GM12875 (cell line): ENCODE measurements at regions not wholly inside any gene's neighbourhood (a gene's known extent, or its start where the extent isn't known, plus 50 kb on each side); places are given as distances from the start of the nearest gene placed in this dataset.

ENCODE experiments used
- H3K4me3 ChIP-seq: one replicate; pipeline ENCODE4 v1.5.1; 2011; ENCODE audit warnings: low read depth, low read length, control low read depth
- CTCF ChIP-seq: IDR thresholded peaks from 2 replicates; pipeline ENCODE4 v1.5.1; 2011; ENCODE audit warnings: low read depth, mild to moderate bottlenecking, control low read depth, inconsistent platforms, low read length, moderate library complexity, borderline replicate concordance; ENCODE audit not compliant: insufficient read depth

- no peak overlapping the region for H3K4me3 ChIP-seq
- no peak for TF ChIP-seq CTCF
Observed at GRCh38 chr15:98025237-98025636, 64.7 kb downstream of the ARRDC4 start.

DNA sequence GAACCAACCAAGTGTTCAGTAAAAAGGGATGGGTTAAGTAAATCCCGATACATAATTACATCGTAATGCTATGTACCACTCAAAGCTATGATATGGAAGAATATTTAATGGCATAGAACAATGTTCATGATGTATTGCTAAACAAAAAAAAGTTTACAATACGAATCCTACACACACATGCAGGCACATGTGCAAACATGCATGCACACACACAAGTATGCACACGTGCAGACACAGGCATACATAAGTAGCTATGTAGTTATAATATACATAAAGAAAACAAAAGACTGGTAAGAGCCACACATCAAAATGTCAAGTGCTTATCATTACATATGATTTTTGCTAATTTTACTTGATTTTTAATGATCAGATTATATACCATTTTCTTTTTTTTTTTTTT lies 74.2 kb downstream of the ARRDC4 start:
- TF ChIP-seq CTCF: no peak
- H3K4me3 ChIP-seq: no peak overlapping the region

DNA sequence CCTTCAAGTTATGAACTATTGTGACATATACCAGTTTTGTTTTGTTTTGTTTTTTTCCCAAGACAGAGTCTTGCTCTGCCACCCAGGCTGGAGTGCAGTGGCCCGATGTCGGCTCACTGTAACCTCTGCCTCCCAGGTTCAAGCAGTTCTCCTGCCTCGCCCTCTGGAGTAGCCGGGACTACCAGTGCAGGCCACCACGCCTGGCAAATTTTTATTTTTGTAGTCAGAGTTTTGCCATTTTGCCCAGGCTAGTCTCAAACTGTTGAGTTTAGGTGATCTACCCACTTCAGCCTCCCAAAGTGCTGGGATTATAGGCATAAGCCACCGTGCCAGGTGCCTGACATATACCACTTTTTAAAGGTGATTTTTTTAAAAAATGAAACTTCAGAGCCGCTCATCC lies 74.6 kb downstream of the ARRDC4 start:
- TF ChIP-seq CTCF: no peak
- H3K4me3 ChIP-seq: no peak overlapping the region

GRCh38 chr15:98035577-98036010 lies 75.1 kb downstream of the ARRDC4 start:
- TF ChIP-seq CTCF: no peak
- no peak overlapping the region for H3K4me3 ChIP-seq

- no peak overlapping the region for H3K4me3 ChIP-seq
- no peak for TF ChIP-seq CTCF
Observed at GRCh38 chr15:98039596-98039995, 79.1 kb downstream of the ARRDC4 start.

- no peak overlapping the region for H3K4me3 ChIP-seq
- no peak for TF ChIP-seq CTCF
Observed at GRCh38 chr15:98040146-98040545, 79.6 kb downstream of the ARRDC4 start.

DNA sequence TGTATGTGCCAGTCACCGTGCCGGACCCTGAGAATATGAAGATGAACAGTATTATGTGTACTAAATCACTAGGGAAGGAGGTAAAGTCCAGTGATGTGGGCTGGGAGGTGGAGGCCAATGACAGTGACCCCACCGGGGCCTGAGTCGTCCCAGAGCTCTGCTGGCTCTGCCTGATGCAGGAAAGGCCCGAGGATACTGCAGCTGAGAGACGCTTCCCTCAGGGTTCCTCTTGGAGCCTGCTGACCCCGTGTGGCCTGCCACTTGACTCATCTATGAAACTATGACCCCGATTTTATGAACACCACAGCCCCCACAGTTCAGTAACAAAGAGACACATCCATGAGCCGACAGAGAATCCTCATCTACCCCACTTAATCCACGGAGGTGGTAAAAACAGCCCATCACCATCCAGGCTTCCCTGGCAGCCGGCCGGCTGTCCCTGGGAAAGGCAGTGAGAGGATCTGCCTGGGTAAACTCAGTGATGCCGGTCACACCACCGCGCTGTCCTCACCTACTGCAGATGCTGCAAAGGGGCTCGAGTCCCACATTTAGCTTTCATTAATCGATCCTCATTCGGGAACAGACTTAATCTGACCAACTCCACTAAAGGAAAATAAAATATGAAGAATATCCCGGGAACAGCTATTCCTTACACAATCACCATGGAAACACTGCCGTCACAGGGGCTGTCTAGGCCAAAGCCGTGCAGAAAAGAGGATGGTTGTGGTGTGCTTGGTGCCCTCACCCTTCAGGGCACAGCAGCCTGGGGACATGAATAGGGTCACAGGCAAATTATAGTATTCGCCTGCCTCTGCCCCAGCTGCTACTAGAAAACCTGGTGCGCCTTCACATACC lies 82.9 kb downstream of the ARRDC4 start:
- no peak for TF ChIP-seq CTCF
- H3K4me3 ChIP-seq: no peak overlapping the region
